ENCODE measurements at regions not wholly inside any gene's neighbourhood (a gene's known extent, or its start where the extent isn't known, plus 50 kb on each side); places are given as distances from the start of the nearest gene placed in this dataset.

DNA sequence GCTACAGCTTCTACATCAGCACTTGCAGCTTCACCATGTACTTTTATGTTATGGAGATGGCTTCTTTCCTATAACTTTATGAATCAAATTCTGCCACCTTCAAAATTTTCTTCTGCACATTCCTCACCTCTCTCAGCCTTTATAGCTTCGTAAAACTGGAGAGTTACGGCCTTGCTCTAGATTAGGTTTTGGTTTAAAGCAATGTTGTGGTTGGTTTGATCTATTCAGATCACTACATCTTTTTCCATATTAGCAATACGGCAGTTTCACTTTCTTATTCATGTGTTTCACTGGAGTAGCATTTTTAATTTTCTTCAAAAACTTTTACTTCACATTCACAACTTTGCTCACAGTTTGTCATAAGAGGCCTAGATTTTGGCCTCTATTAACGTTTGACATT is 242.9 kb upstream of the GYPC start:
- no peak for TF ChIP-seq YY1 (IDR thresholded peaks at IDR 0.05)
- TF ChIP-seq, protein P1, sequence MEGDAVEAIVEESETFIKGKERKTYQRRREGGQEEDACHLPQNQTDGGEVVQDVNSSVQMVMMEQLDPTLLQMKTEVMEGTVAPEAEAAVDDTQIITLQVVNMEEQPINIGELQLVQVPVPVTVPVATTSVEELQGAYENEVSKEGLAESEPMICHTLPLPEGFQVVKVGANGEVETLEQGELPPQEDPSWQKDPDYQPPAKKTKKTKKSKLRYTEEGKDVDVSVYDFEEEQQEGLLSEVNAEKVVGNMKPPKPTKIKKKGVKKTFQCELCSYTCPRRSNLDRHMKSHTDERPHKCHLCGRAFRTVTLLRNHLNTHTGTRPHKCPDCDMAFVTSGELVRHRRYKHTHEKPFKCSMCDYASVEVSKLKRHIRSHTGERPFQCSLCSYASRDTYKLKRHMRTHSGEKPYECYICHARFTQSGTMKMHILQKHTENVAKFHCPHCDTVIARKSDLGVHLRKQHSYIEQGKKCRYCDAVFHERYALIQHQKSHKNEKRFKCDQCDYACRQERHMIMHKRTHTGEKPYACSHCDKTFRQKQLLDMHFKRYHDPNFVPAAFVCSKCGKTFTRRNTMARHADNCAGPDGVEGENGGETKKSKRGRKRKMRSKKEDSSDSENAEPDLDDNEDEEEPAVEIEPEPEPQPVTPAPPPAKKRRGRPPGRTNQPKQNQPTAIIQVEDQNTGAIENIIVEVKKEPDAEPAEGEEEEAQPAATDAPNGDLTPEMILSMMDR (IDR thresholded peaks at IDR 0.05; ENCODE audit: low read depth, low read length, missing input control), result no peak
- TF ChIP-seq RAD21 (IDR thresholded peaks at IDR 0.05), result no peak
- TF ChIP-seq, protein P2, sequence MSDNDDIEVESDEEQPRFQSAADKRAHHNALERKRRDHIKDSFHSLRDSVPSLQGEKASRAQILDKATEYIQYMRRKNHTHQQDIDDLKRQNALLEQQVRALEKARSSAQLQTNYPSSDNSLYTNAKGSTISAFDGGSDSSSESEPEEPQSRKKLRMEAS (IDR thresholded peaks at IDR 0.05), result no peak
- TF ChIP-seq EGR1 (IDR thresholded peaks at IDR 0.05; ENCODE audit: low read depth in 2 of 2), result no peak
- no peak for TF ChIP-seq FOXA1 (IDR thresholded peaks at IDR 0.05)
- TF ChIP-seq, protein P3, sequence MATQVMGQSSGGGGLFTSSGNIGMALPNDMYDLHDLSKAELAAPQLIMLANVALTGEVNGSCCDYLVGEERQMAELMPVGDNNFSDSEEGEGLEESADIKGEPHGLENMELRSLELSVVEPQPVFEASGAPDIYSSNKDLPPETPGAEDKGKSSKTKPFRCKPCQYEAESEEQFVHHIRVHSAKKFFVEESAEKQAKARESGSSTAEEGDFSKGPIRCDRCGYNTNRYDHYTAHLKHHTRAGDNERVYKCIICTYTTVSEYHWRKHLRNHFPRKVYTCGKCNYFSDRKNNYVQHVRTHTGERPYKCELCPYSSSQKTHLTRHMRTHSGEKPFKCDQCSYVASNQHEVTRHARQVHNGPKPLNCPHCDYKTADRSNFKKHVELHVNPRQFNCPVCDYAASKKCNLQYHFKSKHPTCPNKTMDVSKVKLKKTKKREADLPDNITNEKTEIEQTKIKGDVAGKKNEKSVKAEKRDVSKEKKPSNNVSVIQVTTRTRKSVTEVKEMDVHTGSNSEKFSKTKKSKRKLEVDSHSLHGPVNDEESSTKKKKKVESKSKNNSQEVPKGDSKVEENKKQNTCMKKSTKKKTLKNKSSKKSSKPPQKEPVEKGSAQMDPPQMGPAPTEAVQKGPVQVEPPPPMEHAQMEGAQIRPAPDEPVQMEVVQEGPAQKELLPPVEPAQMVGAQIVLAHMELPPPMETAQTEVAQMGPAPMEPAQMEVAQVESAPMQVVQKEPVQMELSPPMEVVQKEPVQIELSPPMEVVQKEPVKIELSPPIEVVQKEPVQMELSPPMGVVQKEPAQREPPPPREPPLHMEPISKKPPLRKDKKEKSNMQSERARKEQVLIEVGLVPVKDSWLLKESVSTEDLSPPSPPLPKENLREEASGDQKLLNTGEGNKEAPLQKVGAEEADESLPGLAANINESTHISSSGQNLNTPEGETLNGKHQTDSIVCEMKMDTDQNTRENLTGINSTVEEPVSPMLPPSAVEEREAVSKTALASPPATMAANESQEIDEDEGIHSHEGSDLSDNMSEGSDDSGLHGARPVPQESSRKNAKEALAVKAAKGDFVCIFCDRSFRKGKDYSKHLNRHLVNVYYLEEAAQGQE (IDR thresholded peaks at IDR 0.05), result no peak
- TF ChIP-seq HNF4G (IDR thresholded peaks at IDR 0.05), result no peak
- TF ChIP-seq, protein P4, sequence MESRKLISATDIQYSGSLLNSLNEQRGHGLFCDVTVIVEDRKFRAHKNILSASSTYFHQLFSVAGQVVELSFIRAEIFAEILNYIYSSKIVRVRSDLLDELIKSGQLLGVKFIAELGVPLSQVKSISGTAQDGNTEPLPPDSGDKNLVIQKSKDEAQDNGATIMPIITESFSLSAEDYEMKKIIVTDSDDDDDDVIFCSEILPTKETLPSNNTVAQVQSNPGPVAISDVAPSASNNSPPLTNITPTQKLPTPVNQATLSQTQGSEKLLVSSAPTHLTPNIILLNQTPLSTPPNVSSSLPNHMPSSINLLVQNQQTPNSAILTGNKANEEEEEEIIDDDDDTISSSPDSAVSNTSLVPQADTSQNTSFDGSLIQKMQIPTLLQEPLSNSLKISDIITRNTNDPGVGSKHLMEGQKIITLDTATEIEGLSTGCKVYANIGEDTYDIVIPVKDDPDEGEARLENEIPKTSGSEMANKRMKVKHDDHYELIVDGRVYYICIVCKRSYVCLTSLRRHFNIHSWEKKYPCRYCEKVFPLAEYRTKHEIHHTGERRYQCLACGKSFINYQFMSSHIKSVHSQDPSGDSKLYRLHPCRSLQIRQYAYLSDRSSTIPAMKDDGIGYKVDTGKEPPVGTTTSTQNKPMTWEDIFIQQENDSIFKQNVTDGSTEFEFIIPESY (IDR thresholded peaks at IDR 0.05), result no peak
- TF ChIP-seq, protein P5, sequence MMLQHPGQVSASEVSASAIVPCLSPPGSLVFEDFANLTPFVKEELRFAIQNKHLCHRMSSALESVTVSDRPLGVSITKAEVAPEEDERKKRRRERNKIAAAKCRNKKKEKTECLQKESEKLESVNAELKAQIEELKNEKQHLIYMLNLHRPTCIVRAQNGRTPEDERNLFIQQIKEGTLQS (IDR thresholded peaks at IDR 0.05), result no peak
- TF ChIP-seq GABPA (IDR thresholded peaks at IDR 0.05 in 1 of 2, conservative IDR thresholded peaks at IDR 0.05 in 1 of 2), result no peak
